Lung (tissue), 11 donors: ENCODE measurements at regions not wholly inside any gene's neighbourhood (a gene's known extent, or its start where the extent isn't known, plus 50 kb on each side); places are given as distances from the start of the nearest gene placed in this dataset.
A peak's percentile ranks its signal among the peaks of the same experiment; 100 is the strongest.

Experiments used
- ATAC-seq: fragments of 200-7000 bp; cut with Tn5 transposase; one replicate; pipeline ENCODE4 v1.9.1; 2020; ENCODE audit warnings: moderate number of reproducible peaks; ENCODE audit not compliant: insufficient read depth, low FRiP score
- DNase-seq, 3 donors: peaks; one replicate each; pipeline ENCODE4 v3.0.0-alpha.2; 2013 to 2017
- H3K27ac ChIP-seq, 2 donors: one replicate each; pipeline ENCODE4 v1.5.1; 2013; ENCODE audit warnings: mild to moderate bottlenecking in 2 of 2, moderate library complexity in 2 of 2, control low read depth in 1 of 2, inconsistent platforms in 1 of 2, low read depth in 1 of 2, low read length in 1 of 2
- H3K27me3 ChIP-seq, 3 donors: one replicate each; pipeline ENCODE4 v1.5.1; 2013; ENCODE audit warnings: low read length in 2 of 3; ENCODE audit not compliant: control insufficient read depth in 3 of 3, insufficient read depth in 3 of 3
- H3K36me3 ChIP-seq, 4 donors: one replicate each; pipeline ENCODE4 v1.5.1; 2013; ENCODE audit warnings: low read length in 4 of 4, mild to moderate bottlenecking in 1 of 4, moderate library complexity in 1 of 4; ENCODE audit not compliant: control insufficient read depth in 4 of 4, insufficient read depth in 4 of 4
- H3K4me1 ChIP-seq, 5 donors: one replicate each; pipeline ENCODE4 v1.5.1; 2013; ENCODE audit warnings: low read length in 5 of 5, mild to moderate bottlenecking in 2 of 5, moderate library complexity in 1 of 5; ENCODE audit not compliant: control insufficient read depth in 5 of 5, insufficient read depth in 5 of 5
- H3K4me3 ChIP-seq: one replicate; pipeline ENCODE4 v1.5.1; 2013; ENCODE audit warnings: mild to moderate bottlenecking, control low read depth, moderate library complexity
- H3K9ac ChIP-seq, 2 donors: one replicate each; pipeline ENCODE4 v1.5.1; 2013; ENCODE audit warnings: low read length in 2 of 2, control low read depth in 1 of 2; ENCODE audit not compliant: insufficient read depth in 1 of 2
- H3K9me3 ChIP-seq, 4 donors: one replicate each; pipeline ENCODE4 v1.5.1; 2013; ENCODE audit warnings: low read length in 3 of 4, mild to moderate bottlenecking in 1 of 4, moderate library complexity in 1 of 4; ENCODE audit not compliant: control insufficient read depth in 4 of 4, insufficient read depth in 3 of 4
- CTCF ChIP-seq: IDR thresholded peaks from 2 replicates; pipeline ENCODE4 v1.5.1; 2012; ENCODE audit warnings: mild to moderate bottlenecking; ENCODE audit errors: control extremely low read depth, extremely low read depth
- WGBS, 2 donors: extraction: QIAGEN DNeasy Blood & Tissue Kit; methylation state at CpG; one replicate each; pipeline ENCODE4 v1.1.7; 2013; 5-methylcytosine and 5-hydroxymethylcytosine counted together
- donor health status: control.
- donor health status: control.
- donor health status: Bipolar disorder and iron deficiency.
- donor health status: healthy.
- donor health status: DM: yes; HTN: yes; CAD: no.

GRCh38 chr1:106296431-106296830 lies 760.0 kb upstream of the PRMT6 start:
- 89 to 90% methylated on average over 1 of the region's 1 CpG for WGBS, 2 donors

GRCh38 chr1:106304106-106304505 lies 752.4 kb upstream of the PRMT6 start:
- TF ChIP-seq CTCF, result no peak
- no peak overlapping the region for H3K4me3 ChIP-seq
- no peaks in the 10 kb centered on the region for H3K4me1 ChIP-seq
- no peak for ATAC-seq
- peaks cover 0 to 8% (median 4%) of the 10 kb centered on the region in 4 donors for H3K9me3 ChIP-seq
- no peaks in the 10 kb centered on the region for H3K27me3 ChIP-seq
- peak in 2 of 3 donors; percentile 41 to 80 for DNase-seq
- no peak overlapping the region for H3K27ac ChIP-seq
- H3K9ac ChIP-seq, result no peak overlapping the region
- 34 to 52% methylated on average over 3 of the region's 3 CpGs for WGBS, 2 donors
- H3K36me3 ChIP-seq, result no peaks in the 10 kb centered on the region

More at GRCh38 chr1:106296431-106296830, 760.0 kb upstream of the PRMT6 start:
- no peak for TF ChIP-seq CTCF
- no peaks in the 10 kb centered on the region for H3K27me3 ChIP-seq
- H3K36me3 ChIP-seq, result no peaks in the 10 kb centered on the region
- DNase-seq (no peak), ATAC-seq (no peak)
- no peak overlapping the region for H3K9ac ChIP-seq
- H3K4me3 ChIP-seq, result no peak overlapping the region
- peaks cover 0 to 3% (median 0%) of the 10 kb centered on the region in 5 donors for H3K4me1 ChIP-seq
- H3K9me3 ChIP-seq, result no peaks in the 10 kb centered on the region
- no peak overlapping the region for H3K27ac ChIP-seq

DNA sequence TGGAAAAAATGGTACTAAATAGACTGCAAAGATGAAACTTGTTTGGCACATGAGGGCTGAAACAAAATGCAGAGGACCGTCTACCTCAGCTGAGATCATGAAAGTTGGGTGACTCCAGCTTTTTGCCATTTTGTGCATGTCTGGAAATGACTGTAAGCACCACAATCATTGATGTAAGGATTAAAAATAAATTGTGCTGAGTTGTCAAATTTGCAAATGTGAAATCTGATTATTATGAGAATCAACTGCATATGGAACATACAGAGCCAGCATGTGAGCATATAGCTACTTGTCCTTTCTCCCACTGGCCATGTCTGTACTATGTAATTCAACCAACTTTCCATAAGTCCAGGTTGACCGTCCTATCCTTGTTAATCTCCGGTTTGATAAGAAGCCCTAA lies 736.9 kb upstream of the PRMT6 start:
- Histone ChIP-seq H3K36me3 (no peaks in the 10 kb centered on the region), H3K4me1 (no peaks in the 10 kb centered on the region), H3K27ac (no peak overlapping the region), H3K9ac (no peak overlapping the region), H3K27me3 (no peaks in the 10 kb centered on the region), H3K9me3 (no peaks in the 10 kb centered on the region), H3K4me3 (no peak overlapping the region)
- TF ChIP-seq CTCF, result no peak
- WGBS, 2 donors, result 91 to 93% methylated on average over 3 of the region's 3 CpGs
- ATAC-seq (no peak), DNase-seq (no peak)

GRCh38 chr1:106325600-106325999 lies 730.9 kb upstream of the PRMT6 start:
- no peak for ATAC-seq
- Histone ChIP-seq H3K27me3 (no peaks in the 10 kb centered on the region), H3K36me3 (no peaks in the 10 kb centered on the region), H3K27ac (no peak overlapping the region), H3K9me3 (no peaks in the 10 kb centered on the region), H3K9ac (no peak overlapping the region), H3K4me1 (no peaks in the 10 kb centered on the region), H3K4me3 (no peak overlapping the region)
- no peak for DNase-seq
- 52 to 58% methylated on average over 5 of the region's 5 CpGs for WGBS, 2 donors
- no peak for TF ChIP-seq CTCF
